GM19452 (cell line): ENCODE measurements at regions not wholly inside any gene's neighbourhood (a gene's known extent, or its start where the extent isn't known, plus 50 kb on each side); places are given as distances from the start of the nearest gene placed in this dataset.

Source experiments
- ATAC-seq: cut with Tn5 transposase; IDR thresholded peaks from one replicate; pipeline ENCODE4 v1.9.1; 2021; ENCODE audit not compliant: unreplicated experiment

- peak; percentile 91 for ATAC-seq
These were observed 509.8 kb downstream of the ARAP2 start for GRCh38 chr4:35734381-35735098.

- no peak for ATAC-seq
These were observed 505.0 kb downstream of the ARAP2 start for GRCh38 chr4:35739308-35739707.

- no peak for ATAC-seq
These were observed 490.3 kb downstream of the ARAP2 start for GRCh38 chr4:35754047-35754446.

GRCh38 chr4:35757836-35758235 lies 486.5 kb downstream of the ARAP2 start:
- ATAC-seq = no peak

- ATAC-seq = no peak
These were observed 483.5 kb downstream of the ARAP2 start for GRCh38 chr4:35760807-35761206.

- ATAC-seq = no peak
These were observed 472.7 kb downstream of the ARAP2 start for GRCh38 chr4:35771571-35771970.

- ATAC-seq = no peak
These were observed 472.0 kb downstream of the ARAP2 start for GRCh38 chr4:35772291-35772690.

- no peak for ATAC-seq
These were observed 454.3 kb downstream of the ARAP2 start for GRCh38 chr4:35789899-35790574.

GRCh38 chr4:35793045-35793722 lies 451.1 kb downstream of the ARAP2 start:
- ATAC-seq = no peak

GRCh38 chr4:35793766-35794165 lies 450.5 kb downstream of the ARAP2 start:
- no peak for ATAC-seq

- ATAC-seq = no peak
These were observed 443.6 kb downstream of the ARAP2 start for GRCh38 chr4:35800669-35801068.

GRCh38 chr4:35802644-35803043 lies 441.7 kb downstream of the ARAP2 start:
- ATAC-seq = no peak

GRCh38 chr4:35818520-35818919 lies 425.8 kb downstream of the ARAP2 start:
- no peak for ATAC-seq

GRCh38 chr4:35820003-35820402 lies 424.3 kb downstream of the ARAP2 start:
- no peak for ATAC-seq

- ATAC-seq = no peak
These were observed 420.1 kb downstream of the ARAP2 start for GRCh38 chr4:35824231-35824630.

- no peak for ATAC-seq
These were observed 408.4 kb downstream of the ARAP2 start for GRCh38 chr4:35835893-35836292.

GRCh38 chr4:35836596-35836995 lies 407.7 kb downstream of the ARAP2 start:
- no peak for ATAC-seq

GRCh38 chr4:35867057-35867456 lies 377.3 kb downstream of the ARAP2 start:
- ATAC-seq = no peak

GRCh38 chr4:35872273-35872672 lies 372.0 kb downstream of the ARAP2 start:
- ATAC-seq = no peak

- no peak for ATAC-seq
These were observed 364.8 kb downstream of the ARAP2 start for GRCh38 chr4:35879479-35879878.

- no peak for ATAC-seq
These were observed 361.2 kb downstream of the ARAP2 start for GRCh38 chr4:35883108-35883507.
